ENCODE measurements at regions not wholly inside any gene's neighbourhood (a gene's known extent, or its start where the extent isn't known, plus 50 kb on each side); places are given as distances from the start of the nearest gene placed in this dataset.

GRCh38 chr11:116551576-116551975 is 221.2 kb downstream of the BUD13 start:
- no peak for DNase-seq

DNA sequence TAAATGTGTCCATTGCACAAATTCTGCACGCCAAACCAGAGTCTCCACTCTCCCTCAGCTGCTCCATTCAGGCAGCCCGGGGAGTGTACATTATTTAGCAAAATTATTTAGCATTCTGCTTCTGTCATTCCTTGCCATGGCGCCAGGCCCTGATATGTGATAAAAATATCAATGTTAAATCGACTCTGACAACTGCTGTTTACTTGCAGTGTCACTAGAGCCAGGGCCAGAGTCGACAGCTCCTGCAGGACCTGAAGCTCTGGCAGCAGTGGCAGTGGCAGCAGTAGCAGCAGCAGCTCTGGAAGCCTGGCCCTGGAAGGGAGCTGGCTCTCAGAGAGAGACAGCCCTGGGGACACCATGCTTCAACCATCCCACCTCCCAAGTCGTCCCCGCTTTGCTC is 224.5 kb downstream of the BUD13 start:
- no peak for DNase-seq

DNA sequence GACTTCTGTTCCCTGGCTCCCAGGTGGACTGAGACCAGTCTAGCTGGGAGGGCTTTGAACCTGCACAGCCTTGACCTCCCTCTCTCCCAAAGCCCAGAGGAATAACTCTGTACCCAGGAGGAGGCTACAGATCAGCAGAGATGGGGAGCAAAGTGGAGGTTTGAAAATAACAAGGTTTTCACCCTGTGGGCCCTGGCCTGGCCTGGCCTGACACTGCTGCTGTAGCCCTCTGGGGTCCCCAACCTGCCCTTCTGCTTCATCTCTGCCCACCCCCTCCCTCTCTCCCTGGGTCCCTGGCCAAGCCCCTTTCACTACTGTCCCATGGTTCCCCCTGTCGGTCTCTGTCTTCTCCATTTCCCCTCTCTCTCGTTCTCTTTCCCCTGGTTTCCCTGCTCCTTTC is 225.2 kb downstream of the BUD13 start:
- no peak for DNase-seq

- no peak for DNase-seq
Measured at GRCh38 chr11:116545912-116546311, 226.9 kb downstream of the BUD13 start.

DNA sequence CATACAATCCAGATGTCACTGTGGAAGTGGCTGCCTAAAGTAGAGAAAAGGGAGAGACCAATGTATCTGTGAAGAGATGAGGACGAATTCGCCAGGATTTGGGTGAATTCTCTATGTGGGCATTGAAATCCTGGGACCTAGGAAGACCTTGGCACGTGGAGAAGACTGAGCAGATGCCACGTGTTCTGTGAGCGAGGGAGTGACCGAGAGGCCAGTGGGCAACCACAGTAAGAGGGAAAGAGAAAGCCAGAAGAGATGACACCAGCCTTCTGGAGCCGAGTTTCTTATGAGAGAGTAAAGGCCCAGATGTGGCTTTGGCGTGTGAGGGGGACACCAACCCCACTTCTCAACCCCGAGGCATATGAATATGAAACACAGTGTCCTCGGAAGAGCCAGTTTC is 228.1 kb downstream of the BUD13 start:
- no peak for DNase-seq

DNA sequence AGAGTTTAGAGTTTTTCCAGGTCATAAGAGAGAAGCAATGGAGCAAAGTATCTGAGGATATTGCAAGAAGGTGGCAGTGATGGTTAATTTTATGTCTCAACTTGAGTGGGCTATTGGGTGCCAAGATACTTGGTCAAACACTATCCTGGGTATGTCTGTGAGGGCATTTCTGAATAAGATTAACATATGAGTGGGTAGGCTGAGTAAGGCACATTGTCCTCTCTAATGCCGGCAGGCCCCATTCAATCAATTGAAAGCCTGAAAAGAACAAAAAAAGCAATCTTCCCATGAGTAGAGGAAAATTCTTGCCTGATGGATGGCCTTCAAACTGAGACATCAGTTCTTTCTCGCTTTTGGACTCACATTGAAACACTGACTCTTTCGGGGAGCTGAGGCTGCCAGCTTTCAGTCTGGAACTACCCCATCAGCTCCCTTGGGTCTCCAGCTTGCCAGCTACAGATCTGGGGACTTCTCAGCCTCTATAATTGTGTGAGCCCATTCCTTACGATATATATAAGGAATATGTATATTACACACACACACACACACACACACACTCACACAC is 228.8 kb downstream of the BUD13 start:
- DNase-seq = no peak

GRCh38 chr11:116543099-116543498 is 229.7 kb downstream of the BUD13 start:
- DNase-seq = no peak

DNA sequence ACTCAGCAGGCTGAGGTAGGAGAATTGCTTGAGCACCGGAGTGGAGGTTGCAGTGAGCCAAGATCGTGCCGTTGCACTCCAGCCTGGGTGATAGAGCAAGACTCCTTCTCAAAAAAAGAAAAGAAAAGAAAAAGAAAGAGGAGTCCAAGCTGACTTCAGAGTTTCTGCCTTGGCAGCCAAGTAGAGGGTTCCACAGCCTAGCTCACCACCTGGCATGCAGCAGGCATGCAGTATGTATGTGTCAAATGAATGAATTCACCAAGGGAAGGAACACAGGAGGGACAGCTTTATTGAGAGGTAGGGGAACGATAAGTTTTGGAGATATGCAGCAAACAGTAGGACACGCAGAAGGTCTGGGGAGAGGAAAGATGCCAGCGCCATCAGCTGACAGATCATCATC is 230.4 kb downstream of the BUD13 start:
- DNase-seq = no peak

GRCh38 chr11:116541460-116541859 is 231.3 kb downstream of the BUD13 start:
- DNase-seq = no peak

GRCh38 chr11:116540645-116541304 is 232.0 kb downstream of the BUD13 start:
- no peak for DNase-seq

DNA sequence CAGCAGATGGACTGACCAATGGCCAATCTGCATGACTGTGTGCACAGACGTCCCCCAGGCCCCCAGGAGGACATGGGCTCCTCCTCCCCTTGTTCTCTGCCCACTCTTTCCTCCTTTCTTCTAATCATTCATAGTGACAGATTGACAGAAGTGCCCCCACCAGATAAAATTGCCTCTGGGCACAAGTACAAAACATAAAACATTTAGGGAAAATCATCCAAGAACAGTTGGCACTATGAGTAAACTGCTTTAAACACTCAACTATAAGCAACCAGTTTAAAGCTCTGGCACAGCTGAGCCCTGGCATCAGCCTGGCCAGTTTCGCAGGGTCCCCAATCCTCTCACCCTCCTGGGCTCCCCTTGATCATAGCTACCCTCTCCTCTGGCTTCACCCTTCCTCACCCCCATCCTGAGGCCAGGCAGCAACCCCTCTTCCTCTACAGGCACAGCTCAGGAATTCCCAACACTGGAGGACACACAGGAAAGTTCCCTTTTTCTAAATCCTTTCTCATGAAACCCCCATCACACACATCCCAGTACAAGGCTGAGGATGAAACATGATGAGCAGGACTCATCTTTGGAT is 232.9 kb downstream of the BUD13 start:
- DNase-seq = no peak

- DNase-seq = no peak
Measured at GRCh38 chr11:116539211-116539610, 233.6 kb downstream of the BUD13 start.

GRCh38 chr11:116538677-116539076 is 234.1 kb downstream of the BUD13 start:
- DNase-seq = no peak

DNA sequence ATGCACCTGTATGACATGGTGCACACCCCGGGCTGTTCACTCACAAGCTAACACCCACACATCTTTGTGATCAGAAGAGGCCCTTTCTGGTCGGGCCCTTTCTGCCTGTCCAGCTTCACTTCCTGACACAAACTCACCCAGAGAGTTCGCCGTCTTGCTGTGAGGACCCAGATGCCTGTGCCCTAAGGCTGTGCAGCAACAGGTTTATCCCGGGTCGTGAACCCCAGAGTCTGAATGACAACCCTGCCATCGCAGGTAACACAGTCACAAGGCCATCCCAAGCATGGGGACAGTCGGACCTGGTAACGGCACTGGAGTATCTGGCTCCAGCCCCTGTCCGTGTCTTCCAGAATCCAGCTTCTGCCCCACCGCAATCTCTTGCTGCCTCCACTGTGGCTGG is 235.1 kb downstream of the BUD13 start:
- DNase-seq = no peak

GRCh38 chr11:116537121-116537520 is 235.7 kb downstream of the BUD13 start:
- no peak for DNase-seq

DNA sequence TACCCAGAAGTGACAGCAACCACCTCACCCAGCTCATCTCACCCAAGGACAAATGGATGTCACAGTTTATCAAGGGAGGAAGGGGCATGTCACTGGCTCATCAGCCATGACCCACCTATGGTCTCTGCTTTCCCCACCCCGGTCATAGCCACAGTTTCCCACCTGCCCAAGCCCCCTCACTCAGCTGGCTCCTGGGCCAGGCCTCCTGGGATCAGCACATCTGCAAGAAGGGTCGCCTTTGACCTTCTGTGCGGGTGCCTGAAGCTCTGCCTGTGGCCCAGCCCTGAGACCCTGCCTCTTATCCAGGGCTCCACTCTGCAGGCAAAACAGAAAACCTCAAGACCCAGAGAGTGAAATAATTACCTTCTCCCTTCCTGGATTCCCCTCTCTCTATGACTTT is 236.4 kb downstream of the BUD13 start:
- DNase-seq = no peak

- no peak for DNase-seq
Measured at GRCh38 chr11:116535994-116536393, 236.8 kb downstream of the BUD13 start.

- DNase-seq = no peak
Measured at GRCh38 chr11:116535120-116535519, 237.7 kb downstream of the BUD13 start.

- no peak for DNase-seq
Measured at GRCh38 chr11:116534270-116534975, 238.4 kb downstream of the BUD13 start.

DNA sequence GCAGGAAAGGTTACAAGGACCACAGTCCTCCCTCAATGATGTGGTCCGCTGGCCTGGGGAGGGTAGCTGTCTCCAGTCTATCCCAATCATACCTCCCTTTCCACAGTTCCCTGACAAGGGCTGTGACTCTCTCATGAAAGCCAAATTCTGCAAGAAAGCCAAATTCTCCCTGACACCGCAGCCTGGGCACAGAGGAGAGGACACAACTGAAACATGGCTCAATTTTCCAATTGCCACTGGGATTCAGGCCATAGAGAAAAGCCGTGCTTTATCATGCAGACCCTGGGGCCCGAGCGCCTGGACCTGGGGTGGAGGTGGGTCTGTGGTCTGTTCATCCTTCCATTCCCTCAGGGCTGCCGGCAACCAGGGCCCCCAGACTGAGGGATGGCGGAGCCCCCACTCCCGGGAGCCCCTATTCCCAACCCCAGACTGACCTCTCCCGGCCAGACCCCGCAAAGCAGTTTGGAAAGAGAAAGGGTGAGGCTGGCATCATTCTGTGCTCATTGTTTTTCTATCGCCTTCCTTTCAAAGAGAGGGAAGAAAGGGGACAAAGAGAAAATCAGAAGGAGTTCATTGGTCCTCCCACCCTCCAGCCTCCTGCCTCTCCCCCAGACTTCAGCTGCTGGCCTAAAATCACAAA is 239.5 kb downstream of the BUD13 start:
- DNase-seq = no peak

GRCh38 chr11:116532066-116532465 is 240.7 kb downstream of the BUD13 start:
- DNase-seq = no peak

DNA sequence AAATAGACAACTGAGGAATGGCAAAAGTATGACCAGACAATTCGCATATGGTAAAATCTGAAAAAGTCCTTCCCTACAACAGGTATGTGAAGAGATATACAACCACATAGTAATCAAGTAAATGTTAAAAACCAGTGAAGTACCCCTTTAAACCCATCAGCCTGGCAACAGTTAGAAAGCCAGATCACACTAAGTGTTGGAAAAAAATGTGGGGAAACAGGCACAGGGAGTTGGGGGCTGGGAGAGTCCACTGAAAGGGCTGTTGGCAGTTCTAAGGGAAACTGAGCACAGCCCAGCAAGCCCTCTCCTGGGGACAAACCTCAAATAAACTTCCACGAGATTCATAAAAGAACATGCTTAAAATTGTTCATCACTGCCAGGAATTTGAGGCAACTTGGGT is 242.1 kb downstream of the BUD13 start:
- DNase-seq = no peak

- DNase-seq = no peak
Measured at GRCh38 chr11:116529271-116529670, 243.5 kb downstream of the BUD13 start.

All from NK-92 treated with Interleukin-12 subunit alpha and Interleukin-12 subunit beta, amount 100 ng/mL, for 24 hours (cell line).